IPS DF 6.9 (cell line): ENCODE measurements at regions not wholly inside any gene's neighbourhood (a gene's known extent, or its start where the extent isn't known, plus 50 kb on each side); places are given as distances from the start of the nearest gene placed in this dataset.
"Not testable (repeated sequence)": the region's sequence is repeated elsewhere in the genome, so short reads cannot be mapped to it uniquely, and the experiment has no call there.

ENCODE experiments used
- DNase-seq: peaks from one replicate; pipeline ENCODE4 v3.0.0-alpha.2; 2013; ENCODE audit warnings: low read depth, low spot score
- H3K27ac ChIP-seq: one replicate; pipeline ENCODE4 v1.5.1; 2013; ENCODE audit warnings: low read length, control low read depth
- H3K27me3 ChIP-seq: 2 replicates; pipeline ENCODE4 v1.6.1; 2013; ENCODE audit warnings: mild to moderate bottlenecking, low read length; ENCODE audit not compliant: control insufficient read depth, insufficient read depth
- H3K36me3 ChIP-seq: 2 replicates; pipeline ENCODE4 v1.6.1; 2013; ENCODE audit warnings: low read length; ENCODE audit not compliant: control insufficient read depth, insufficient read depth
- H3K4me1 ChIP-seq: 2 replicates; pipeline ENCODE4 v1.6.1; 2013; ENCODE audit warnings: low read length; ENCODE audit not compliant: control insufficient read depth, insufficient read depth
- H3K4me3 ChIP-seq: 2 replicates; pipeline ENCODE4 v1.5.1; 2013; ENCODE audit warnings: mild to moderate bottlenecking, low read length
- H3K9me3 ChIP-seq: 2 replicates; pipeline ENCODE4 v1.6.1; 2013; ENCODE audit warnings: low read length, inconsistent platforms; ENCODE audit not compliant: control insufficient read depth, insufficient read depth
- WGBS: extraction: QIAGEN DNeasy Blood & Tissue Kit; methylation state at CpG from one replicate; pipeline ENCODE4 v1.1.7; 2013; ENCODE audit warnings: mixed read lengths, missing lambda C conversion rate; ENCODE audit not compliant: insufficient read length, insufficient coverage; 5-methylcytosine and 5-hydroxymethylcytosine counted together

DNA sequence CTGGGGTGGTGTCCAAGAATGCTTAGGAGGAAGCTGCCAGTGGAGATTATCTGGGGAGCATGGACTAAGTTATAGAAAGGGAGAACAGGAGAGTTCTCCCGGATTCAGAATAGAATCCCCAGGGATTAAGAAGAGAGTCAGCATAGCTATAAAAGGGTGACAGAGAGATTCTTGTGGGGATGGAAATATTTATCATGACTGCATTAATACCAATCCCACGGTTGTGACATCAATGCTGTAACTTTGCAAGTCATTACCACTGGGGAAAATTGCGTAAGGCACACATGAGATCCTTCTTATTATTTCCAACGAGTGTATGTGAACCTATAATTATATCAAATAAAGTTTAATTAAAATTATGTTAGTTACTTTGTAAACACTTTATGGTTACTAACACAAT is 447.9 kb upstream of the TMEM132C start:
- no peak for DNase-seq
- WGBS: no CpG with 5 or more reads among the region's 4 CpGs
- Histone ChIP-seq H3K9me3 (peaks cover 3% of the 10 kb centered on the region), H3K27me3 (no peaks in the 10 kb centered on the region), H3K36me3 (no peaks in the 10 kb centered on the region), H3K27ac (no peak overlapping the region), H3K4me1 (no peaks in the 10 kb centered on the region), H3K4me3 (no peak overlapping the region)

GRCh38 chr12:127820271-127820670 is 446.7 kb upstream of the TMEM132C start:
- no peaks in the 10 kb centered on the region for H3K36me3 ChIP-seq
- WGBS: no CpG with 5 or more reads among the region's 4 CpGs
- peaks cover 6% of the 10 kb centered on the region for H3K9me3 ChIP-seq
- no peaks in the 10 kb centered on the region for H3K27me3 ChIP-seq
- no peak overlapping the region for H3K4me3 ChIP-seq
- no peaks in the 10 kb centered on the region for H3K4me1 ChIP-seq
- no peak overlapping the region for H3K27ac ChIP-seq
- no peak for DNase-seq

GRCh38 chr12:127820846-127821245 is 446.1 kb upstream of the TMEM132C start:
- H3K27ac ChIP-seq: no peak overlapping the region
- no peaks in the 10 kb centered on the region for H3K36me3 ChIP-seq
- H3K27me3 ChIP-seq: no peaks in the 10 kb centered on the region
- no peak for DNase-seq
- H3K4me1 ChIP-seq: no peaks in the 10 kb centered on the region
- H3K4me3 ChIP-seq: no peak overlapping the region
- WGBS: no CpG with 5 or more reads among the region's 7 CpGs
- H3K9me3 ChIP-seq: peaks cover 6% of the 10 kb centered on the region

DNA sequence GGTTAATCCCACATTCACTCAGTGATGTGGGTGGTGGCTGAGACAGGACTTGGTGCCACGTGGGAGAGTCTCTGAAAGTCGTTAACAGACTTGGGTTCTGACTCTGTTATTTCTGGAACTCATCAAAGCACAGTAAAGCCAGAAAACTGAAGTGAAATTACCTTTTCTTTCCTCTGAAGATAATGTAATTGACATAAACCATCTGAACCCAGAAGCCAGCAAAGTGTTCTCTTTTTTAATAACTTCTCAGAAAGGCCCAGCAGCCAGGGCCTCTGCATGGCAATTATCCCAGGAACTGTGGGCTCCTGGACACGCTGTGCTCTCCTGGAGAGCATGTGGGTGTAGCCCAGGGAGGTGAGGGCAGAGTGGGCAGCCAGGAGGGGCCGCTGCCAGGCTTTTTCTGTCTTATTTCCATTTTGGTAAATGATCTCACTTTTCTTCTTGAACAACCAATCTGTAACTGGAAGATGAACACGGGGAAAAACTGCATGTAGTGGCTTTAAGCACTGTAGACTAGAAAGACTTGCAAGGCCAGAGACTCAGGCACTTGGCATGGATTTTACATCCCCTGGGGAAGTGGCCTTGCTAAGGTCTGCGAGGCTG is 444.1 kb upstream of the TMEM132C start:
- Histone ChIP-seq H3K27ac (no peak overlapping the region), H3K4me1 (no peaks in the 10 kb centered on the region), H3K27me3 (no peaks in the 10 kb centered on the region), H3K9me3 (peaks cover 13% of the 10 kb centered on the region), H3K4me3 (no peak overlapping the region), H3K36me3 (no peaks in the 10 kb centered on the region)
- no peak for DNase-seq
- WGBS: no CpG with 5 or more reads among the region's 6 CpGs

- WGBS: no CpG with 5 or more reads among the region's 4 CpGs
- Histone ChIP-seq H3K27ac (no peak overlapping the region), H3K36me3 (no peaks in the 10 kb centered on the region), H3K4me3 (no peak overlapping the region), H3K9me3 (peaks cover 18% of the 10 kb centered on the region), H3K27me3 (no peaks in the 10 kb centered on the region), H3K4me1 (no peaks in the 10 kb centered on the region)
- DNase-seq: no peak
Observed at GRCh38 chr12:127823801-127824200, 443.2 kb upstream of the TMEM132C start.

- no CpG with 5 or more reads among the region's 5 CpGs for WGBS
- no peaks in the 10 kb centered on the region for H3K4me1 ChIP-seq
Observed at GRCh38 chr12:127829281-127830064, 437.5 kb upstream of the TMEM132C start.

GRCh38 chr12:127830065-127830460 is 436.9 kb upstream of the TMEM132C start:
- no peaks in the 10 kb centered on the region for H3K4me1 ChIP-seq
- WGBS: no CpG with 5 or more reads among the region's 2 CpGs
- H3K9me3 ChIP-seq: peaks cover 20% of the 10 kb centered on the region
- no peak overlapping the region for H3K27ac ChIP-seq
- no peaks in the 10 kb centered on the region; the same call in 1 of the 2 replicates for H3K36me3 ChIP-seq
- no peaks in the 10 kb centered on the region for H3K27me3 ChIP-seq
- no peak overlapping the region for H3K4me3 ChIP-seq
- DNase-seq: no peak

More at GRCh38 chr12:127829281-127830064, 437.5 kb upstream of the TMEM132C start:
- no peak overlapping the region for H3K4me3 ChIP-seq
- DNase-seq: no peak
- no peak overlapping the region for H3K27ac ChIP-seq
- peaks cover 19% of the 10 kb centered on the region for H3K9me3 ChIP-seq
- H3K36me3 ChIP-seq: no peaks in the 10 kb centered on the region; the same call in 1 of the 2 replicates
- H3K27me3 ChIP-seq: no peaks in the 10 kb centered on the region

DNA sequence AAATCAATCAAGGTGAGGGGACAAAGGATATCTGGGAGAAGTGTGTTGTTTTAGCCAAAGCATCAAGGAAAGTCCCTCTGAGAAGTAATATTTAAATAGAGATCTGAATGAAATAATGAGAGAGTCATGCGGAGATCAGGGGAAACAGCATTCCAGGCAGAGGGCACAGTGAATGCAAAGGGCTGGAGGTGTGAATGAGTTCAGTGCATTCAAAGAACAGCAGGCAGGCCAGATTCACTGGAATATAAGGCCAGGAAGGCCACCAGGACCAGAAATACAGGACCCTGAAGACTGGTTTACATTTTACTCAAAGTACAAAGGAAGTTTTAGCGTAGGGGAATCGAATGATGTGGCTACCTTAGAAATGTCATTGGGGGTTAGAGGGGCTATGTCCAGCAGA is 436.2 kb upstream of the TMEM132C start:
- H3K36me3 ChIP-seq: no peaks in the 10 kb centered on the region; the same call in 1 of the 2 replicates
- peaks cover 21% of the 10 kb centered on the region for H3K9me3 ChIP-seq
- H3K4me3 ChIP-seq: no peak overlapping the region
- DNase-seq: no peak
- no CpG with 5 or more reads among the region's 3 CpGs for WGBS
- no peaks in the 10 kb centered on the region for H3K27me3 ChIP-seq
- no peaks in the 10 kb centered on the region for H3K4me1 ChIP-seq
- H3K27ac ChIP-seq: no peak overlapping the region

GRCh38 chr12:127832172-127832571 is 434.8 kb upstream of the TMEM132C start:
- Histone ChIP-seq H3K27ac (no peak overlapping the region), H3K27me3 (no peaks in the 10 kb centered on the region), H3K9me3 (peaks cover 17% of the 10 kb centered on the region), H3K36me3 (no peaks in the 10 kb centered on the region; the same call in 1 of the 2 replicates), H3K4me3 (no peak overlapping the region), H3K4me1 (no peaks in the 10 kb centered on the region)
- 100% methylated on average over 2 of the region's 3 CpGs for WGBS
- no peak for DNase-seq

DNA sequence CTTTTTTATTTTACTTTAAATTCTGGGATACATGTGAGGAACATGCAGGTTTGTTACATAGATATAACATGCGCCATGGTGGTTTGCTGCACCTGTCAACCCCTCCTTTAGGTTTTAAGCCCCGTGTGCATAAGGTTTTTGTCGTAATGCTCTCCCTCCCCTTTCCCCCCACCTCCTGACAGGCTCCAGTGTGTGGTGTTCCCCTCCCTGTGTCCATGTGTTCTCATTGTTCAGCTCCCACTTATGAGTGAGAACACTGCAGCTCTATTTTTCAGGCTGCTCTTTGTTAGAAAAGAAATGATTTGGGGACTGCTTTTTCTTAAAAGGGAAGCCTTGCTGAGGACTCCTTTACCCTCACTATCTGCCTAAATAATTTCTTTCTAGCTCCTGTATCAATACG is 430.2 kb upstream of the TMEM132C start:
- not testable (repeated sequence) for H3K27ac ChIP-seq, H3K4me1 ChIP-seq, H3K36me3 ChIP-seq, H3K4me3 ChIP-seq, H3K27me3 ChIP-seq, DNase-seq
- WGBS: no CpG with 5 or more reads among the region's 4 CpGs
- peaks cover 14% of the 10 kb centered on the region for H3K9me3 ChIP-seq
